Activated CD4-positive, alpha-beta memory T cell treated with anti-CD3 and anti-CD28 coated beads, Interleukin-2, amount 10 ng/mL, durations not matched to agents 7 days and 5 days (primary cell): ENCODE measurements at regions not wholly inside any gene's neighbourhood (a gene's known extent, or its start where the extent isn't known, plus 50 kb on each side); places are given as distances from the start of the nearest gene placed in this dataset.

ENCODE experiments used
- CTCF ChIA-PET: fragments of 350-600 bp; sonication (Branson Sonifier 250); formaldehyde crosslinking; loops from one replicate; lab custom pipeline; 2021; ENCODE audit warnings: antibody characterized with exemption, inconsistent platforms; lab: Charles Lee
- POLR2A ChIA-PET: fragments of 350-600 bp; sonication (Branson Sonifier 250); formaldehyde crosslinking; loops from one replicate; lab custom pipeline; 2021; ENCODE audit warnings: antibody characterized with exemption; lab: Charles Lee
- DNase-seq: peaks from one replicate; pipeline ENCODE4 v3.0.0-alpha.2; 2020
- H3K27ac Mint-ChIP-seq: one replicate; pipeline ENCODE4 v1.8.0; 2021; ENCODE audit warnings: mild to moderate bottlenecking, mixed read lengths
- H3K27me3 Mint-ChIP-seq: one replicate; pipeline ENCODE4 v1.8.0; 2021; ENCODE audit warnings: mixed read lengths
- H3K36me3 Mint-ChIP-seq: one replicate; pipeline ENCODE4 v1.8.0; 2021; ENCODE audit warnings: low read depth, mixed read lengths
- H3K4me1 Mint-ChIP-seq: one replicate; pipeline ENCODE4 v1.8.0; 2021; ENCODE audit warnings: mixed read lengths
- H3K4me3 Mint-ChIP-seq: one replicate; pipeline ENCODE4 v1.8.0; 2021; ENCODE audit warnings: mild to moderate bottlenecking, mixed read lengths
- H3K9me3 Mint-ChIP-seq: one replicate; pipeline ENCODE4 v1.8.0; 2021; ENCODE audit warnings: mixed read lengths

GRCh38 chr5:167903243-167903642 is 388.2 kb upstream of the WWC1 start:
- H3K27me3 Mint-ChIP-seq: no peaks in the 10 kb centered on the region
- H3K4me1 Mint-ChIP-seq: no peaks in the 10 kb centered on the region
- no peak overlapping the region for H3K4me3 Mint-ChIP-seq
- no peak overlapping the region for H3K27ac Mint-ChIP-seq
- H3K9me3 Mint-ChIP-seq: no peaks in the 10 kb centered on the region
- DNase-seq: no peak
- H3K36me3 Mint-ChIP-seq: no peaks in the 10 kb centered on the region
- ChIA-PET CTCF (no interaction called here), POLR2A (no interaction called here)

DNA sequence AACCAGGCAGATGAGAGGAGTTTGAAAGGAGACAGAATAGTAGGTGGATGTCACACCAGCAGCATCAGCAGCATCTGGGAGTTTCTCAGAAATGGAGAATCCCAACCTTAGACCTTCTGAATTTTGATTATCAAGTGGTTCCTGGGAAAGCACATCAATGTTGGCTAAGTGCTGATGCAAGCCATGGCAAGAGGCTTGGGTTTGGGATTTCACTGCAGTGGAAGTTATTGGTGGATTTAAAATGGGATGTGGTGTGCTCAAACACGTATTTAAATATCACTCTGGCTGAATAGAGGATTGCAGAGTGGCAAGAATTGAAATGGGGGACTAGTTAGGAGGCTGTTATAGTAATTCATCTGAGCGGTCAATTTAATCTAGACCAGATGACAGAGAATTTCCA is 387.8 kb upstream of the WWC1 start:
- no peak overlapping the region for H3K4me3 Mint-ChIP-seq
- no peaks in the 10 kb centered on the region for H3K36me3 Mint-ChIP-seq
- POLR2A ChIA-PET: no interaction called here
- no peak for DNase-seq
- CTCF ChIA-PET: no interaction called here
- no peaks in the 10 kb centered on the region for H3K9me3 Mint-ChIP-seq
- no peak overlapping the region for H3K27ac Mint-ChIP-seq
- H3K4me1 Mint-ChIP-seq: no peaks in the 10 kb centered on the region
- H3K27me3 Mint-ChIP-seq: no peaks in the 10 kb centered on the region

DNA sequence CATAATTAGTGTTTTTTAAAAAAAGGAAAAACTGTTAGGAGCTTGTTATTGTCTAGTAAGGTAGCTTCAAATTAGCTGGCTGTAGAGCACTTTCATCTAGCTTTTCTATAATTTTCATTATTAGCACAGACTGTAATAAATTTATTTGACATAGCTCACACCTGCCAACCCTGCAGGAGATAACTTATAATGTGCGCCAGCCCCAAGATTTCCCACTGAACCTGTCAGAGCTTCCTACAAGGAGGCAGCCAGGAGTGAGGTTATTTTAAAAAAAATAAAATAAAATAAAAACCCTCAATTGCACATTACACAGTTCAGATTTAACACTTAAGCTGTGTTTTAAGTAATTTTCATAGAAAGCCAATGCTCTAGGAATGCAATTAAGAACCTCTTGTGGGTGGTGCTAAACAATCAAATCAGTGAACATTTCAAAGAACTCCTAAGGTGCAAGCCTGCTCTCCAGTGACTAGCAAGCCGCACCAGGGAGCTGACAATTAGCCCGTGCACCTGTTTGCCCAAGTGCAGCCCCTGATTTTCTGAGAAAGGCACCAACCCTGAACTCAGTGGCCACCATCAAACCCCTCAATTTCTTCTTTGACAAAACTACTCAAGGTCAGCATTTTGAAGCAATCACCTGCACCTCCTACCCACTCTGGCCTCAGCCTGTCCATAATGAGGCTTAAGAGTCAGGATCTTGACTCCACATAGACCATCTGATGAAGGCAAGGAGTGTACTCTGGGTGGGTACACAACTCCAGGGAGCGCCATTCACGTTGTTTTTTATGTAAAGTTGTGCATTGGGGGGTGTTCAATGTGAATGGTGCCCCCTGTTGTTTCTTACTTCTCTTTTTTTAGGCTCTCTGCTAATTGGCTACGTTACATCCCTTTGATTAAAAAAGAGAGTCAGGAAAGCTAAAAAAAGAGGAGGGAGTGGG is 385.3 kb upstream of the WWC1 start:
- Mint-ChIP-seq H3K27me3 (no peaks in the 10 kb centered on the region), H3K27ac (no peak overlapping the region), H3K9me3 (no peaks in the 10 kb centered on the region), H3K4me1 (no peaks in the 10 kb centered on the region), H3K36me3 (no peaks in the 10 kb centered on the region), H3K4me3 (no peak overlapping the region)
- CTCF ChIA-PET: interaction anchor here (1.1 kb wide), 1 partner anchor 11 kb away, joined by 3 read pairs; no protein-coding TSS in a partner anchor
- POLR2A ChIA-PET: no interaction called here
- no peak for DNase-seq

- no peak overlapping the region for H3K27ac Mint-ChIP-seq
- H3K4me3 Mint-ChIP-seq: no peak overlapping the region
- no peak for DNase-seq
- CTCF ChIA-PET: no interaction called here
- no peaks in the 10 kb centered on the region for H3K27me3 Mint-ChIP-seq
- H3K9me3 Mint-ChIP-seq: no peaks in the 10 kb centered on the region
- H3K4me1 Mint-ChIP-seq: no peaks in the 10 kb centered on the region
- no peaks in the 10 kb centered on the region for H3K36me3 Mint-ChIP-seq
- POLR2A ChIA-PET: no interaction called here
These were observed 382.8 kb upstream of the WWC1 start for GRCh38 chr5:167908606-167909005.

- H3K4me3 Mint-ChIP-seq: no peak overlapping the region
- no peaks in the 10 kb centered on the region for H3K4me1 Mint-ChIP-seq
- no peaks in the 10 kb centered on the region for H3K27me3 Mint-ChIP-seq
- DNase-seq: no peak
- H3K36me3 Mint-ChIP-seq: no peaks in the 10 kb centered on the region
- CTCF ChIA-PET: no interaction called here
- POLR2A ChIA-PET: no interaction called here
- no peaks in the 10 kb centered on the region for H3K9me3 Mint-ChIP-seq
- no peak overlapping the region for H3K27ac Mint-ChIP-seq
These were observed 378.3 kb upstream of the WWC1 start for GRCh38 chr5:167912941-167913665.

DNA sequence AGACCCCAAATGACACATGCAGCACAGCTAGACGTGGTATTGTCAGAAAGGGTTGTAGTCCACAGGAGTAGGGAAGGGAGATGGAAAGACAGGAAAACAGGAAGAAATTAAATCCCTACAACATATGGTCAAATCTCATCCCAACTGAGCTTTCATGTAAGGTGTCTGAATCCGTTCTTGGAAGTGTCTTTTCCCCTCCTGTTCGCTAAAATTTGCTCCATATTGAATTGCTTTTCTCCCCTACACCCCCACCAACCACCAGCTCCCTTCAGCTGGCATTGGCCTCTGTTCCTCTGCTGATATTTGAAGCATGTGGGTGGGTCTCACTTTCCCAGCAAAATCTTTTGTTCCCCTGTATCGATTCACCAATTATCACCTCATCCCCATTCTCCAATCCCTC is 376.2 kb upstream of the WWC1 start:
- no peaks in the 10 kb centered on the region for H3K4me1 Mint-ChIP-seq
- ChIA-PET CTCF (no interaction called here), POLR2A (no interaction called here)
- no peak for DNase-seq
- no peak overlapping the region for H3K27ac Mint-ChIP-seq
- H3K36me3 Mint-ChIP-seq: no peaks in the 10 kb centered on the region
- no peaks in the 10 kb centered on the region for H3K9me3 Mint-ChIP-seq
- no peaks in the 10 kb centered on the region for H3K27me3 Mint-ChIP-seq
- no peak overlapping the region for H3K4me3 Mint-ChIP-seq

GRCh38 chr5:167916261-167916691 is 375.2 kb upstream of the WWC1 start:
- no peak overlapping the region for H3K4me3 Mint-ChIP-seq
- H3K9me3 Mint-ChIP-seq: no peaks in the 10 kb centered on the region
- DNase-seq: no peak
- H3K27me3 Mint-ChIP-seq: no peaks in the 10 kb centered on the region
- ChIA-PET CTCF (no interaction called here), POLR2A (no interaction called here)
- H3K36me3 Mint-ChIP-seq: no peaks in the 10 kb centered on the region
- H3K4me1 Mint-ChIP-seq: no peaks in the 10 kb centered on the region
- H3K27ac Mint-ChIP-seq: no peak overlapping the region

DNA sequence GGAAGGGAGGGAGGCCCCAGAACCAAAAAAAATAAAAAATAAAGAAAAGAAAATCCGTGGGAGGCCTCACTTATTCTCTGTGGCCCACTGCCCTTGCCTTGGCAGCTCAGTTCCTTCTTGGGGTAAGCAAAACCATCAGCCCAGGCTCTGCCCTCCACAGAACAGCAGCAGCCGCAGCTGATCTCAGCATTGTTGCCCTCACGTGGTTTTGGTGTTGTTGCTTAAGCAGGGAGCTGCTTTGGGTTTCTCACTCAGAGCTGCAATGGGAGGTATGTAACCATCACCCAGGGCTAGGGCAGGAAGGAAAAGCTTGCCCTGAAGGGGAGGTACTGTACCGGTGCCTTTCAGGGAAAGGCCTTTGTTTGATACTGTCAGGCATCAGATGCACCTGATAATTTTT is 374.7 kb upstream of the WWC1 start:
- Mint-ChIP-seq H3K9me3 (no peaks in the 10 kb centered on the region), H3K27me3 (no peaks in the 10 kb centered on the region), H3K36me3 (no peaks in the 10 kb centered on the region), H3K4me1 (no peaks in the 10 kb centered on the region), H3K4me3 (no peak overlapping the region), H3K27ac (no peak overlapping the region)
- ChIA-PET POLR2A (no interaction called here), CTCF (no interaction called here)
- DNase-seq: no peak

DNA sequence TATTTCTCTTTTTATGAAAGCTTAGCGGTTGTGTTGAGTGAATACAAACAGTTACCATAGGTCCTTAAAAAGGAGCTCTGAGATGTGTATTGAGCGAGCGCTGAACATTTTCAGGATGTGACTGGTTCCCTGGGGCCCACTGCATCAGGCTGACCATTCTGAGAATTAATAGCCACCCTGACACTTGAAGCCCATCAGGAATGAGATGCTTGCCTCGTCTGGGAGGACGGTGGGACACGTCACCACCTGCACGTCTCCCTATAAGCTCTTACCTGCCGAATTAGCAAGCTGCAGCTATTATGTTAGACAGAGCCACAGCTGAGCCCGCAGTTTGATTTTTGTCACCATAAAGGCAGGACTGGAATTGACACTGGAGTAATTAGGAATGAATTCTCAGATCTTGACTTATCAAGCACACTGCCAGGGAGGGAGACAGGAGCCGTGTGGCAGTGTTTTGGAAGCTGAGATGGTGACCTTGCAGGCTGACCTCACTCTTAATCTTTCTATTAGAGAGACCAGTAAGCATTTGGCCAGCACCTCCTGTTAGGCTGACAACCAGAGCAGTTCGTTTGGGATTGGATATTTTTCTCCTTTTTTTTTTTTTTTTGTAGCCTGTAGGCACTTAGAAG is 373.1 kb upstream of the WWC1 start:
- ChIA-PET CTCF (no interaction called here), POLR2A (no interaction called here)
- no peaks in the 10 kb centered on the region for H3K4me1 Mint-ChIP-seq
- H3K36me3 Mint-ChIP-seq: no peaks in the 10 kb centered on the region
- no peaks in the 10 kb centered on the region for H3K9me3 Mint-ChIP-seq
- no peaks in the 10 kb centered on the region for H3K27me3 Mint-ChIP-seq
- no peak overlapping the region for H3K4me3 Mint-ChIP-seq
- no peak overlapping the region for H3K27ac Mint-ChIP-seq
- no peak for DNase-seq

DNA sequence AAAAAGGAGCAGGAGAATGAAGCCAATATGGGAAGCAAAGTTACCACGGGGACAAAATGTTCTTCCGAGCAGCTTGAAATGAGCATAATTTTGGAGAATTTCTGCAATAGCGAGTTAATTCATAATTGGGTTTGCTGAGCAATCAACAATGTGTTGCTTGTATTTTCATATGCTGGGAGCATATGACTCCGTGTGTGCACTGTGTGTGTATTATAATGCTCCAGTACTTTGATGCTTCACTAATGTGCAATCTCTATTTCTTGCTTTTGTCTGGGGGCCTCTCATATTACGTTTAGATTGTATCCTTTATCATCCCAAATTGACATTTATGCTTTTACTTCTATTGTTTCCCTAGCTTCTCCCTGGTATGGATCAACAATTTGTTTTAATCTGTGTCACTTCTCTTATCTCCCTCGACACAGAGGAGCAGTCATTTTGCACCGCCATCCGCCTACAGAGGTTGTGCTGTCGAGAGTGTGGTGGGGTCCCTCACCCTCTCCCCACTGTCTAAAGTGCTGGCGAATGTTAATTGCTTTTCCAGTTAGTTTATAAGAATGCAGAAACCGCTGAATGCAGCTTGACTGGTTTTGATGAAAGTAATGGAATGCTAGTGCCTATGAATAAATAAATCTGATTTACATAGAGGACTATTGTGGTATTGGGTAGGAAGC is 372.5 kb upstream of the WWC1 start:
- H3K4me3 Mint-ChIP-seq: no peak overlapping the region
- no peak overlapping the region for H3K27ac Mint-ChIP-seq
- H3K4me1 Mint-ChIP-seq: no peaks in the 10 kb centered on the region
- CTCF ChIA-PET: no interaction called here
- no peak for DNase-seq
- H3K9me3 Mint-ChIP-seq: no peaks in the 10 kb centered on the region
- no peaks in the 10 kb centered on the region for H3K36me3 Mint-ChIP-seq
- no peaks in the 10 kb centered on the region for H3K27me3 Mint-ChIP-seq
- POLR2A ChIA-PET: no interaction called here

DNA sequence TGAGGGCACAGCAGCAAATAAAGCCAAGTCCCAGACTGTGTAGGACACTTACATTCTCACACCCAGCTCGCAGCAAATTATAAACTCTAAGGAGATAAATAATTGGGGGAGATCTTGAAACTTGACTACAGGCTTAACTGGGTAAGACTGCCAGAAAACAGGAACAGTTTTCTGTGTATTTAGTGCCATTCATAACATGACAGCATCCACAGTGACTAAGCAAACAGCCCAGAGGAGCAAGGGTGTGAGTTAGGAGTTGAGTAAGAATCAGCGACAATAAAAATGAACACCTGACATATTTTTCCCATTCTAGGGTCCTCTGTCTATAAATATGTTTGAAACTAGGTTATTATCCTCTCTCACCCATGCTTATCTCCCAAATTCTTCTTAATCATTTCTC is 370.9 kb upstream of the WWC1 start:
- H3K27me3 Mint-ChIP-seq: no peaks in the 10 kb centered on the region
- no peak overlapping the region for H3K27ac Mint-ChIP-seq
- no peaks in the 10 kb centered on the region for H3K9me3 Mint-ChIP-seq
- ChIA-PET POLR2A (no interaction called here), CTCF (no interaction called here)
- H3K4me1 Mint-ChIP-seq: no peaks in the 10 kb centered on the region
- no peak overlapping the region for H3K4me3 Mint-ChIP-seq
- H3K36me3 Mint-ChIP-seq: no peaks in the 10 kb centered on the region
- no peak for DNase-seq

GRCh38 chr5:167921796-167922195 is 369.6 kb upstream of the WWC1 start:
- no peaks in the 10 kb centered on the region for H3K27me3 Mint-ChIP-seq
- ChIA-PET POLR2A (no interaction called here), CTCF (no interaction called here)
- H3K4me1 Mint-ChIP-seq: no peaks in the 10 kb centered on the region
- H3K27ac Mint-ChIP-seq: no peak overlapping the region
- no peaks in the 10 kb centered on the region for H3K36me3 Mint-ChIP-seq
- no peaks in the 10 kb centered on the region for H3K9me3 Mint-ChIP-seq
- DNase-seq: no peak
- no peak overlapping the region for H3K4me3 Mint-ChIP-seq

DNA sequence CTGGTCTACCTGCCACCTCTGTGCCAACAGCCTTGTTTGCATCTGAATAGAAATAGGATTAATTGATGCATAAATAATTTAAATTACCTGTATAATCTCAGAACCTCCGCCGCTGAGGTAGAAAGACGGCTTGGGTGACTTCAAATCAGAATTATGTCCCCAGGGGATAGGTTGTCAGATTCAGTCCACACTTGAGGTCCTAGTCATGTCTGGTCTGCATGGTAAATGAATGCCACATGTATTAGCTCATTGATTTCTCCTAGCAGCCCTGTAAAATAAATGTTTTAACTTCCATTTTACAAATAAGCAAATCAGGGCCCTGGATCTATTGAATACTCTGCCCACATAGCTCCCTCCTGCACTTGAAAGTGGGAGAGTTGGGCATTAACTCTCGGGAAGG is 368.0 kb upstream of the WWC1 start:
- H3K27me3 Mint-ChIP-seq: no peaks in the 10 kb centered on the region
- DNase-seq: no peak
- H3K4me3 Mint-ChIP-seq: no peak overlapping the region
- no peak overlapping the region for H3K27ac Mint-ChIP-seq
- H3K4me1 Mint-ChIP-seq: no peaks in the 10 kb centered on the region
- POLR2A ChIA-PET: no interaction called here
- H3K9me3 Mint-ChIP-seq: no peaks in the 10 kb centered on the region
- no peaks in the 10 kb centered on the region for H3K36me3 Mint-ChIP-seq
- CTCF ChIA-PET: no interaction called here
